ENCODE measurements at regions not wholly inside any gene's neighbourhood (a gene's known extent, or its start where the extent isn't known, plus 50 kb on each side); places are given as distances from the start of the nearest gene placed in this dataset.

GRCh38 chr20:58162986-58163385, 65.5 kb downstream of the ANKRD60 start:
- no peak overlapping the region for H3K27ac Mint-ChIP-seq
- H3K27me3 Mint-ChIP-seq: peaks cover 3% of the 10 kb centered on the region
- no peaks in the 10 kb centered on the region for H3K4me1 Mint-ChIP-seq (ENCODE audit: low read depth)
- H3K9me3 Mint-ChIP-seq: no peaks in the 10 kb centered on the region
- H3K4me3 Mint-ChIP-seq: no peak overlapping the region
- intact Hi-C loops (cut with micrococcal nuclease): no loop called here
- H3K36me3 Mint-ChIP-seq (ENCODE audit: low read depth): no peaks in the 10 kb centered on the region

DNA sequence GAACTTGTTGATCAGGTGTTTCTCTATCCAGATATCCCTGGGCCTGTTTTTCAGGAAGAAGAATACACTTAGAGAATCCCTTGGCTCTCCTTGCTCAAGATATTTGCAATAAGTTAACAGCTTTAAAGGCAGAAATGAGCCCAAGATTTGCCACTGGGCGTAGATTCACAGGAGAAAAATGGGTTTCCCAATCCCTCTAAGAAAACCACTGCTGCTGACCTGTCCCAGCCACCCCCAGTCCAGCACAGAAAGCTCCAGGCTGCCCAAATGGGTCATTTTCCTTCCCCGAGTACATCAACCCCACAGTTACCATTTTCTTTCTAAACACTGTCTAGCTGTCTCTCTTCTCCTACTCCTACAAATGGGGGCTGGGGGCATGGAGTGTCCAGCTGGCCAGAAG, 67.3 kb downstream of the ANKRD60 start:
- intact Hi-C loops (cut with micrococcal nuclease): no loop called here
- Mint-ChIP-seq H3K36me3 (ENCODE audit: low read depth) (no peaks in the 10 kb centered on the region), H3K4me1 (ENCODE audit: low read depth) (no peaks in the 10 kb centered on the region), H3K27ac (no peak overlapping the region), H3K9me3 (no peaks in the 10 kb centered on the region), H3K4me3 (no peak overlapping the region), H3K27me3 (peaks cover 3% of the 10 kb centered on the region)

DNA sequence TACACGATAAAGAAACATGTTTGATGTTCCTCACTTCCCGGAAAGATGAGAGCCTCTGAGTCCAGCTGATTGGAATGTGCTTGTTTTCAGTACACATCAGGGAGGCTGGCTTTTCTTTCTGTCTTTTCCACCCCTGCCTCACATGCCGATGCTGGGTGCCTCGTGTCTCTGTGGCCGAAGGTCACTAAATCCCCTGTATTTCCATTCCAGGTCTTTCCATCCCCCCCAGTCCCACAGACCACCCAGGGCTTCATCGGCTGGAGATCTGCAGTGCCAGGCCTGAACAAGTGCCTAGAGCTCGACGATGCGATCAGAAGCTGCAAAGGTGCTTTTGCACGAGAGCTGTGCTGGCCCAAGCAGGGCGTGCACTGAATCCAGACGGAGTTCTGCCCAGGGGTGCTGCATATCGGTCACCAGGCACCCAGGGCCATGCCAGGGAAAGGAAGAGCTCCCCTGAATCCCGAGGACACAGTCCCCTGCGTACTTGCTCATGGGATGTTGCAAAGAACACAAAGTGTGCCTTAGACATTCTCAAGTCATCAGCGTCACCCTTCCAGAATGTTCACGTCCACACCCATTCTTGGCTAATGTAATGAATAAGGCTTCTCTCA, 67.9 kb downstream of the ANKRD60 start:
- H3K27me3 Mint-ChIP-seq: peaks cover 3% of the 10 kb centered on the region
- no peak overlapping the region for H3K4me3 Mint-ChIP-seq
- intact Hi-C loops (cut with micrococcal nuclease): no loop called here
- no peaks in the 10 kb centered on the region for H3K36me3 Mint-ChIP-seq (ENCODE audit: low read depth)
- no peaks in the 10 kb centered on the region for H3K9me3 Mint-ChIP-seq
- no peaks in the 10 kb centered on the region for H3K4me1 Mint-ChIP-seq (ENCODE audit: low read depth)
- H3K27ac Mint-ChIP-seq: no peak overlapping the region

GRCh38 chr20:58155148-58155925, 73.1 kb downstream of the ANKRD60 start:
- Mint-ChIP-seq H3K36me3 (ENCODE audit: low read depth) (no peaks in the 10 kb centered on the region), H3K27me3 (peaks cover 13% of the 10 kb centered on the region), H3K9me3 (no peaks in the 10 kb centered on the region), H3K27ac (no peak overlapping the region), H3K4me3 (no peak overlapping the region), H3K4me1 (ENCODE audit: low read depth) (no peaks in the 10 kb centered on the region)
- intact Hi-C loops (cut with micrococcal nuclease): no loop called here

- H3K27me3 Mint-ChIP-seq: peaks cover 17% of the 10 kb centered on the region
- no peaks in the 10 kb centered on the region for H3K36me3 Mint-ChIP-seq (ENCODE audit: low read depth)
- H3K4me1 Mint-ChIP-seq (ENCODE audit: low read depth): no peaks in the 10 kb centered on the region
- no peak overlapping the region for H3K27ac Mint-ChIP-seq
- no peaks in the 10 kb centered on the region for H3K9me3 Mint-ChIP-seq
- H3K4me3 Mint-ChIP-seq: no peak overlapping the region
- intact Hi-C loops (cut with micrococcal nuclease): no loop called here
Measured at GRCh38 chr20:58154113-58154512, 74.3 kb downstream of the ANKRD60 start.

DNA sequence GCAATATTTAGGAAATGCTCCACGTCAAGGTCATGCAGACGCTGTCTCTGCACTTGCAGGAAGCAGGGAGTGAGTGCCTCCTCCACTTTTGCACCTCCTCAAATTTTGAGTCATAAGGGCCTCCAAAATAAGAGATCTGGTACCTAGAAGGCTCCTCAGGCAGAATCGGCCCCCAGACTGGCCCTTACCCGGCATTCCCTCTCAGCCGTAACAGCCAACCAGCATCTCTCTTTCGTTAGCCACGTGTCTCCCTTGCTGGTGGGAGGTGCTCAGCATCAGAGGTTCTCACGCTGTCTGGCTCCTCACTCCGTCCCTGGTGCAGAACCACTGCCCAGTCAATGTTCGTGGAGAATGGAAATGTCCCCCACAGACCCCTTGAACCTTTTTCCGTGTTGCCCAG, 75.3 kb downstream of the ANKRD60 start:
- Mint-ChIP-seq H3K36me3 (ENCODE audit: low read depth) (no peaks in the 10 kb centered on the region), H3K27me3 (peaks cover 22% of the 10 kb centered on the region), H3K27ac (no peak overlapping the region), H3K4me1 (ENCODE audit: low read depth) (no peaks in the 10 kb centered on the region), H3K4me3 (no peak overlapping the region), H3K9me3 (peaks cover 2% of the 10 kb centered on the region)
- intact Hi-C loops (cut with micrococcal nuclease): no loop called here

- H3K9me3 Mint-ChIP-seq: peaks cover 18% of the 10 kb centered on the region
- H3K27me3 Mint-ChIP-seq: peaks cover 25% of the 10 kb centered on the region
- no peak overlapping the region for H3K27ac Mint-ChIP-seq
- H3K36me3 Mint-ChIP-seq (ENCODE audit: low read depth): no peaks in the 10 kb centered on the region
- H3K4me1 Mint-ChIP-seq (ENCODE audit: low read depth): no peaks in the 10 kb centered on the region
- intact Hi-C loops (cut with micrococcal nuclease): no loop called here
- no peak overlapping the region for H3K4me3 Mint-ChIP-seq
Measured at GRCh38 chr20:58150772-58151171, 77.7 kb downstream of the ANKRD60 start.

DNA sequence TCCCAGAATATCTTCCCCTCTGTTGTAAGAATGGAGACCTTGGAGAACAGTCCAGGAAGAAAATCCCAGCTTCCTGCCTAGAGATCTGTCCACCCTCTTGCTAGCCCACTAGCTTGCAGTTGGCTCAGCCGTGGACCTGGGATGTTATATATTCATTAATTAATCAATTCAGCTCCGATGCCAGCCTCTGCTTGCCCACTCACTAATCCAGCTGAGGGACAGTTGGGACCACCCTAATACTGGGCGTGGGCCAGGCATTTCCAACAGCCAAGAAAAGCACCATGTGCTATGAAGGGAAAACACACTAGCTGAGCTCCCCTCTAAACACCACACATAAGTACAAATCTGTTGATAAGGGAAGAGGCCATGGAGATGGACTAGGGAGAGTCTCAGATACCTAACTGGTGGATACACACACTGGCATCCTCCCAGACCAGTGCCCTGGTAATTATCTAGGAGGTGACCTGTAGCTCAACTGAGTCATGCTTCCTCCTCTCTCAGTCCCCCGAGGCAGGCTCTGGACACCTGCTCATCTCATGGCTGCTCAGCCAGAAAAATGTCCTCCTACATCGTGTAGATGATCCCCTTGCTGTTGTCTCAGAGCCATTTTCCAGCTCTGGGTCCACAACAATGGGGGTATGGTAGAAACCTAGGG, 78.9 kb downstream of the ANKRD60 start:
- intact Hi-C loops (cut with micrococcal nuclease): no loop called here
- Mint-ChIP-seq H3K27ac (no peak overlapping the region), H3K4me3 (no peak overlapping the region), H3K9me3 (peaks cover 18% of the 10 kb centered on the region), H3K36me3 (ENCODE audit: low read depth) (no peaks in the 10 kb centered on the region), H3K4me1 (ENCODE audit: low read depth) (no peaks in the 10 kb centered on the region), H3K27me3 (peaks cover 25% of the 10 kb centered on the region)

DNA sequence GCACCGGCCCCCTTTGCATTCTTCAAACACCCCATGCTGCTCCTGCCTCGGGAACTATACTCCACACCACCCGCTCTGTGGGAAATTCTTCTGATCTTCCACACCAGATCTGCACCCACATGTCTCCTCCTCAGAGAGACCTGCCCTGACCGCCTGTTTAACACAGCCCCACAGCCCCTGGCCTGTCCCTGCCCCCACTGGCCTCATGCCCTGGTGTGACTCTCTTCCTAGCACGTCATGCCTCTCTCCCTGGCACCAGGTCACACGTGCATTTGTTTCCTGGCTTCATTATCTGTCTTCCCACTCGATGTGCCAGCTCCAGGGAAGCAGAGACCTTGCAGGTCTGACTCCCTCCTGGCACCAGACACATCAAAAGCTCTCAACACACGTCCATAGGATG, 79.6 kb downstream of the ANKRD60 start:
- Mint-ChIP-seq H3K36me3 (ENCODE audit: low read depth) (no peaks in the 10 kb centered on the region), H3K27ac (no peak overlapping the region), H3K4me3 (no peak overlapping the region), H3K4me1 (ENCODE audit: low read depth) (no peaks in the 10 kb centered on the region), H3K27me3 (peaks cover 25% of the 10 kb centered on the region), H3K9me3 (peaks cover 18% of the 10 kb centered on the region)
- intact Hi-C loops (cut with micrococcal nuclease): no loop called here

DNA sequence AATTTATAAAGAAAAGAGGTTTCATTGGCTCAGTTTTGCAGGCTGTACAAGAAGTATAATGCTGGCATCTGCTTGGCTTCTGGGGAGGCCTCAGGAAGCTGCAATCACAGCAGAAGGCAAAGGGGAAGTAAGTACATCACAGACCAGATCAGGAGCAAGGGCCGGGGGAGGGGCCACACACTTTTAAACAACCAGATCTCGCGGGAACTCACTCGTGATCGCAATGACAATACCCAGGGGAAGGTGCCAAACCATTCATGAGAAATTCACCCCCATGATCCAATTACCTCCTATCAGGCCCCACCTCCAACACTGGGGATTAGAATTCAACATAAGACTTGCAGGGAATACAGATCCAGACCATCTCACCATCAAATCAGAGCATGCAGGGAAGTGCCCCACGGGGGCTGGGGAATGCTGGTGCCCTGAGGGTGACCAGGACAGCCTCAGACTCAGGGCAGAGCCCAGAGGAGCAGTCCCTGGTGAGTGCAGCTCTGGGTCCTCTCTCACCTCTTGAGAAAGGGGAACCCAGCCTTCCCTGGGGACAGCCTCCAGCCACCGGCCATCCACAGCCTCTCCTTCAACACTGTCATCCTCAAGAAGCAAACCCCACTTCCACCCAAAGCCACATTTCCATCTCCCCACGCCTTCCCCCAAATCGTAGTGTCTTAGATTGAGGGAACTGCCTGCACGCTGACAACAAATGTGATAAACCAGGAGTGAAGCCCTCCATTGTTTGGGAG, 80.7 kb downstream of the ANKRD60 start:
- no peak overlapping the region for H3K27ac Mint-ChIP-seq
- H3K9me3 Mint-ChIP-seq: peaks cover 18% of the 10 kb centered on the region
- H3K36me3 Mint-ChIP-seq (ENCODE audit: low read depth): no peaks in the 10 kb centered on the region
- peaks cover 26% of the 10 kb centered on the region for H3K27me3 Mint-ChIP-seq
- intact Hi-C loops (cut with micrococcal nuclease): no loop called here
- no peaks in the 10 kb centered on the region for H3K4me1 Mint-ChIP-seq (ENCODE audit: low read depth)
- no peak overlapping the region for H3K4me3 Mint-ChIP-seq

- intact Hi-C loops (cut with micrococcal nuclease): no loop called here
- Mint-ChIP-seq H3K4me1 (ENCODE audit: low read depth) (no peaks in the 10 kb centered on the region), H3K4me3 (no peak overlapping the region), H3K9me3 (peaks cover 18% of the 10 kb centered on the region), H3K27me3 (peaks cover 25% of the 10 kb centered on the region), H3K36me3 (ENCODE audit: low read depth) (no peaks in the 10 kb centered on the region), H3K27ac (no peak overlapping the region)
Measured at GRCh38 chr20:58146746-58147140, 81.7 kb downstream of the ANKRD60 start.

GRCh38 chr20:58146081-58146745, 82.2 kb downstream of the ANKRD60 start:
- intact Hi-C loops (cut with micrococcal nuclease): no loop called here
- Mint-ChIP-seq H3K27ac (no peak overlapping the region), H3K4me3 (no peak overlapping the region), H3K9me3 (peaks cover 18% of the 10 kb centered on the region), H3K27me3 (peaks cover 22% of the 10 kb centered on the region), H3K36me3 (ENCODE audit: low read depth) (no peaks in the 10 kb centered on the region), H3K4me1 (ENCODE audit: low read depth) (no peaks in the 10 kb centered on the region)

DNA sequence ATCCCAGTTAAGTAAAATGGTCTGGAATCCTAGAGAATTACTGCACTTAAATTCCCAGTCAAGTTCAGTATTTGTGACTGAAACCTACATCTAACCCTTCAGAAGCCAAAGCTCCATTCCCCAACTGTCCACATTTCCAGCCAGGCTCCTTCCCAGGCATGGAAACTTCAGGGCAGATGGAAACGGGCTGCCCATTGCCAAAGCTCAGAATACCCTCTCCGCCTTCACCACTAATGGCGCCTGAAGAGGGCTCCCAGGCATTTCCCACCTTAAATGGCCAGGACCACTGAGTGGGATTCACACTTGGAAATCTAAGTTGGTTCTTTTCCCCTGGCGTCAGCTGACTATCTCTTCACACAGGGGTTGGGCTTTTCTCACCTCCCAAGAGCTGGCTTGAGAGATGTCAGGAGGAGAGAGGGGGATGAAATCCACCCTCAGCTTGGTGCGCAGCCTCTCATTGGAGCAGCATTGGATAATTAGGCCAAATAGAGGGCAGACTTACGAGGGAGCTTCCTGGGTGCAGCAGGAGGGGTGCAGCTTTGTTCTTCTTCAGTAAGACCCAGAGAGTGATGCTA, 82.9 kb downstream of the ANKRD60 start:
- Mint-ChIP-seq H3K27me3 (peaks cover 16% of the 10 kb centered on the region), H3K9me3 (peaks cover 18% of the 10 kb centered on the region), H3K36me3 (ENCODE audit: low read depth) (no peaks in the 10 kb centered on the region), H3K4me1 (ENCODE audit: low read depth) (no peaks in the 10 kb centered on the region), H3K27ac (no peak overlapping the region), H3K4me3 (no peak overlapping the region)
- intact Hi-C loops (cut with micrococcal nuclease): no loop called here

All from dendritic cell treated with granulocyte-macrophage colony-stimulating factor and Interleukin-4, amounts not matched to agents 40 ng/mL and 50 ng/mL, for 4 days (primary cell).